ENCODE measurements at regions not wholly inside any gene's neighbourhood (a gene's known extent, or its start where the extent isn't known, plus 50 kb on each side); places are given as distances from the start of the nearest gene placed in this dataset.
"Not testable (repeated sequence)": the region's sequence is repeated elsewhere in the genome, so short reads cannot be mapped to it uniquely, and the experiment has no call there.

DNA sequence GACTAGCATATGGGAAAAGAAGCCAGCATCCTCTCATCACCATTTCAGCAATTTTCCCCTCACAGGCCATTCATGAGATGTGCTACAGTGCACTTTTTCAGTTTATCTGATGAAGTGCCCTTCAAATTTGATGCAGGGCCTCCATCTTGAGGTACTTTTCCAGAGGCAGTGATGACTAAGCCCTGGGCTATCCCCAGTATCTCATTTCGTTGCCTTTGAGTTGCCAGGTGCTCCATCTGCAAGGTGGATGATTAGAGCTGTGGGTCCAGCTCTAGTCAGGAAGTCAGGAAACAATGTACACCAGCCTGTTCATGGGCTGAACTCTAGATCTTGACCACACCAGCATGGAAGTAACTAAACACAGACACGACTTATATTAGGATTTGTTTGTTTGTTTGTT is 425.2 kb downstream of the METTL4 start:
- no peak for DNase-seq

DNA sequence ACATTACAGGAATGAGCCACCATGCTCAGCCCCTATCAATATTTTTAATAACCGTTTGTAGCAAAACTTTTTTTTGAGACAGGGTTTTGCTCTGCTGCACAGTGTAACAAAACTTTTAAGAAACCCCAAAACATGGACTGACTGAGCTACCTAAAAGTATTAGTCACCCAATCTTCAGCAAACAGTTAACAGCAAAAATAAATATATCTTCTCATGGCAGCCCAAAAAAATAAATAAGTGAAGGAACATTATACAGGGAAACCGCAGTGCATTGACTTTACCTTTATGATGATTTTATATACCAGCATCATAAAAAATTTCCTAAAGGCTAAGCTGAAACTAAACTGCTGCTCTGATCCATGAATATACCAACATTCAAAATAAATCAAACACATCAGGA is 424.6 kb downstream of the METTL4 start:
- DNase-seq: no peak

- no peak for DNase-seq
Observed at GRCh38 chr18:2147476-2148230, 423.7 kb downstream of the METTL4 start.

DNA sequence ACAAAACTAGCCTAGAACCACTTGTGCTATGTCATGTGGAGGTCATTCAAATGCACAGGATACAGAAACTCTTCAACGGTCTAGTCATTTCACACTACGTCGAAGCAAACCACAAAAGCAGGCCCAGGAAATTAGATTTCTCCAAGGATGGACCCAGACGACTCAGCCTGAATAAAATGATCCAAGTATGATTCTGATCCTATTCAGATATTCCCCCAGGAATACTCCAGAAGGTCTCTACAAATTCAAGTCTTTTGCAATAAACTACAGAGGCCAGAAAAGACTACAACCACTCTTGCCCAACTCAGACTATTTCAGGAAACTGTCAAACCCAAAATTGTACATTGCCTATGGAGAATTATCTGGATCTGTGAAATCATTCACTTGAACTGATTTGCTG is 422.5 kb downstream of the METTL4 start:
- DNase-seq: no peak

- DNase-seq: no peak
Observed at GRCh38 chr18:2150566-2150965, 420.7 kb downstream of the METTL4 start.

DNA sequence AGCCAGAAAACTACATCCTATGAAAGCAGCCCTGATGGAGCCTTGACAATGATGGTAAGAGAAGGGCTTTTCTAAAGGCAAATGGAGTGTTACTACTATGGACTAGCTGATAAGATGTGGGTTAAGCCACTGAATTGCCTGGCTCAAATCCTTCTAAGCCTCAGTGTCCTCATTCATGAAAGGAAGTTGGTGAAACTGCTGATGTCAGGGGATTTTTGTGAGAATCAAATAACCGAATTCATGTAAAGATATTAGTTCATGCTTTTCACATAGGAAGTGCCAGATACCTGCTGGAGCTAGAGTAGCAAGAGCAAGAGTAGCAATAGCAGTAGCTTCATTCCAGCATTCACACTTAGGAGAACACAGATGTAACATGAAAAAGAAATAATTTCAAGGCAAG is 417.0 kb downstream of the METTL4 start:
- no peak for DNase-seq

DNA sequence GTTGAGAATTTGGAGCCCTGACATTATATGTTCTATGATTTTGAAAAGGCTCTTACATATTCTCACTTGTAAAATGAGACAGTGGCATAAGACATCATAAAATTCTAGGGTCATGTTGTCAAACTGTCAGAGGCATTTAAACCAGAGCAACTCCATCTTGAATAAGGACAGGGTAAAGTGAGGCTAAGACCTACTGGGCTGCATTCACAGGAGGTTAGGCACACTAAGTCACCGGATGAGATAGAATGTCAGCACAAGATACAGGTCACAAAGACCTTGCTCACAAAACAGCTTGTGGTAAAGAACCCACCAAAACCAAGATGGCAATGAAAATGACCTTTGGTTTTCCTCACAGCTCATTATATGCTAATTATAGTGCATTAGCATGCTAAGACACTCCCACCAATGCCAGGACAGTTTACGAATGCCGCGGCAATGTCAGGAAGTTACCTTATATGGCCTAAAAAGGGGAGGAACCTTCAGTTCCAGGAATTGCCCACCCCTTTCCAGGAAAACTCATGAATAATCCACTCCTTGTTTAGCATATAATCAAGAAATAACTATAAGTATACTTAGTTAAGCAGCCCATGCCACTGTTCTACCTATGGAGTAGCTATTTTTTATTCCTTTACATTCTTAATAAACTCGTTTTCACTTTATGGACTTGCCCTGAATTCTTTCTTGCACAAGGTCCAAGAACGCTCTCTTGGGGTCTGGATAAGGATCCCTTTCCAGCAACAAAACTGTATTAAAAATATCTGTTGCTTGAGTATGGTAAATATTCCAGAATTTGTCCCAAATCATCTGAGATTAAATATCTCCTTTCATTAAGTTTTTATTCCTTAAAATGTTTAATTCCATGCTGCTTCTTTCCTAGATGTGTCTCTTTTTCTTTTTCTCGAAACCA is 406.4 kb downstream of the METTL4 start:
- no peak for DNase-seq

- DNase-seq: not testable (repeated sequence)
Observed at GRCh38 chr18:2166876-2167275, 404.4 kb downstream of the METTL4 start.

DNA sequence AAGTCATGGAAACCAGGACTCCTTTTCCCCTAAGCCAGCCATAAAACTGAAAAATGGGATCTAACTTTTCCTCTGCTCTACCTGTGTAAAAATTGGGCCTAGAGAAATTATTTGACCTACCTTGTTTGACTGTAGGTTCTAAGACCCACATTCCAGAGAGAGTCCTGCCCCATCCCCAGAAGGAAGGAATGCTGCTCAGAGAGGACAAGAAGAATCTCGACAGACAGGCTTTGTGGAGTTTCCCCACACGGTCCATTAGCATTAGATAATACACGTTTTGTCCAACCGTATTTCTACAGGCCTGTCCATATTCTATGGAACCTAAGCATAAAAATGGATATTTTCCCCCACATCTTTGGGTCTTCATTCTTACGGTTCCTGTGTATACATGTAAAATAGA is 403.3 kb downstream of the METTL4 start:
- no peak for DNase-seq

DNA sequence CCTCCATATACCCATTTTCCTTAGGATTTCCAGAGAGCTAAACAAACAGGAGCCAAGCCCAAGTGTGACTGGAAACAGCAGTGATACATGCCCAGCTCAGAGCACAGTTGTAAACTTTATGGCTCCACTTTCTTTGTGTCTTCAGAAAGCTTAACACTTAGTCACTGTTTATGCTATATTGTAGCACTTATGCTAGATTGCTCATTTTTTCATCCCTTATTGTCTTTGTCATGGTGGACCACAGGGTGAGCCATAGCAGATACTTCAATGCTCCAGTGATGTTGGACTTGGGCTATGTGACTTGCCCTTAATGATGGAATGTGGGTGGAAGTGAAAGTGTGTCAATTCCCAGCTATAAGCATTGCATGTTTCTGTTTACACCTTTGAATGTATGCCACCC is 401.6 kb downstream of the METTL4 start:
- no peak for DNase-seq

DNA sequence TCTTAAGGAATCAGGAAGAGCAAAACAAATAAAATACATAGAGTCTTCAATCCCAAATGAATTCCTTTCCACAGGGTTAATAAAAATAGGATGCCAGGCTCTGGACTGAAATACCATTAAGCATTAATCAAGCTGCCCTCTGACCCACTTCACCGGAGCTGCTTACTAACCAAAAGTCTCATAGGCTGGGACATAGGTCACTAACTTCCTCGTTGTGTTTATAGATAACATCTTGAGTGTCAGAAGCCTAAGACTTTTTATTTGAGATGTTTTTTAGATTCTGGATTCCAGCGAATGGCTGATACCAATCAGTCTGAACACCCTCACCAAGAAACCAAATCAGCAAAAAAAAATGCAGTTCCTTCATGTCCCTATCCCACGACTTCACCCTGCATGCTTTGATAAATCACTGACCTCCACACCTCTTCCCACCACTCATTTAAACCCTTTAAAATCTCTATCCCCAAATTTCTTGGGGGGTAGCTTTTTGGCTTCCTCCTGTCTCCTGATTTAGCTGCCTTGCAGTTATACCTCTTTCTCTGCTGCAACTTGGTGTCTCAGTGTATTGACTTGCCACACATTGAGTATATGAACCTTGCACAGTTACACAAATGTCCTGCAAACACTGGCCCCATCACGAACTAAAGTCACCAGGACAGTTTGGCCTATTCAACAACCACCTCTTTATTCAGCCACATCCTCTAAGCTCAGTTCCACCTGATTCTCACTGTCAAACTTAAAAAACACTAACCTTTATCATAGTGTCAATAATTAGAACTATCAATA is 399.3 kb downstream of the METTL4 start:
- no peak for DNase-seq

DNA sequence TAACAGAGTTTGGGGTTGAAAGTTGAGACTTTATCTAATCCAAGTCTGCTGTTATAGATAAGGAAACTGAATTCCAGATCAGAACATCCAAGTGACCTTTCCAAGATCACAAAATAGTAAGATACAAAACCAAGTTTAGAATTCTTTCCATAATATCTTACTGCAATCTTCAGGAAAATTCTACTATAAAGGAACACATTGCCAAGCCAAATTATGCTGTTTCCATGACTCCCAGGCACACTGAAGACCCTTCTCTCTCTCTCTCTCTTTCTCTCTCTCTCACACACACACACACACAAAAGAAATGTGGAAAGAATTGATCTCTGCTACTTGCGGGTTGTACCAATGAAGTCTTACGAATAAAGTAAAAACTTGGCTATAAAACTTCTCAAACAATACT is 398.4 kb downstream of the METTL4 start:
- DNase-seq: no peak

- DNase-seq: no peak
Observed at GRCh38 chr18:2173486-2173885, 397.8 kb downstream of the METTL4 start.

- no peak for DNase-seq
Observed at GRCh38 chr18:2178036-2178435, 393.3 kb downstream of the METTL4 start.

- no peak for DNase-seq
Observed at GRCh38 chr18:2179498-2180183, 391.7 kb downstream of the METTL4 start.

- no peak for DNase-seq
Observed at GRCh38 chr18:2180586-2180985, 390.7 kb downstream of the METTL4 start.

DNA sequence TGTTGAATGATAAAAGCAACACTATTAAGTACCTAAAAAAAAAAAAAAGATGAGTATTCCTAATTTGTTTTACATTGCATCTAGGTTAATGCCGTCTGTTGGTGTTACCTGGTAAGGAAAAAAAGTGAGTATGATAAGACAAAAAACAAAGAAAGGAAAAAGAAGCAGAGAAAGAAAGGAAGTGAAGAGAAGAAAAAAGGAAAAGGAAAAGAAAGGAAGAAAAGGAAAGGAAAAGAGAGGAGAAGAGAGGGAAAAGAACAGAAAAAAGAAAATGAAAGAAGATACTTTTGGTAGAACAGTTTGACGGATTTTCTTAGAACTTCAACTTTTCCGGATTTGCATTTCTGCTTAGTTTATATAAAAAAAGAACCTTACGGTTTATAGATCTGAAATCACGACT is 387.9 kb downstream of the METTL4 start:
- no peak for DNase-seq

GRCh38 chr18:2186967-2187366 is 384.3 kb downstream of the METTL4 start:
- DNase-seq: no peak

- DNase-seq: no peak
Observed at GRCh38 chr18:2188258-2188657, 383.0 kb downstream of the METTL4 start.

DNA sequence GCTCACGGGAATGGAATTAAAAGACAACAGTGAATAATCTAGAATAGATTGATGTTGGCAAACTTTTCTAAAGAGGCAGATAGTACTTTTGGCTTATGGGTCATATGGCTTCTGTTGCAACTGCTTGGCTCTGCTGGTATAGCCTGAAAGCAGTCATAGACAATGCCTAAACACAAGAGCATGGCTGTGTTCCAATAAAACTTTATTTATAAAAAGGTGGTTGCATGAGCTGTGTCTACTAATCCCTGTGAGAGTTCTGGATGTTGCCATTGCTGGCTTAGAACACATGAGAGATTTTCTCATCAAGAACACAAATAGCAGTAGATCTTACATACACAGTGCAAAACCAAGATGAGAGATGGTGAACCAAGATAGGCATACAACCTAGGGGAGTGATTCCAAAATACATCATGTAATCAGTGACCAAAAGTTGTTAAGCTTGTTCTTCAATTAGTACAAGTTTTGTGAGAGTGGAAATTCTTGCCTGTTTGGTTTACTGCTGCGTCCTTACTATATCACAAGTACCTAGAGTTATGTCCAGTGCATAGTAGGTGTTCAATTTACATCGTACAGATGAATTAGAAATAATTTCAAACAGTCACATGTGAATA is 380.0 kb downstream of the METTL4 start:
- no peak for DNase-seq

DNA sequence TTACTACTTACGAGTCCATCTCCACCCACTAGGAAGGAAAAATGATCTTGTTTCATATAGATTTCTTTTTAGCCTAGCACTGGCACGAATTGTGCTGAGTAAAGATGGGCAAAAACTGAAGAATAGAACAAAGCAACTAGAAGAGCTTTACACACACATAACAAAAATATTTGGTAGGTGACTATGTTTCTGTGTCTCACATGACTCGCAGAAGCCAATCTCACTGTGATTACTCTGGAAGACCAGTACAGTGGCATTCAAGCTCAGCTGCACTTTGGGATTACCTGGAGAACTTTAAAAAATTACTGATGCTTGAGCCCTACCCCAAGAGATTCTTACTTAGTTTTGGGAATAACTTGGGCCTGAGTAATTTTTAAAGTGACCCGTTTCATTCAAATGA is 378.7 kb downstream of the METTL4 start:
- no peak for DNase-seq

DNA sequence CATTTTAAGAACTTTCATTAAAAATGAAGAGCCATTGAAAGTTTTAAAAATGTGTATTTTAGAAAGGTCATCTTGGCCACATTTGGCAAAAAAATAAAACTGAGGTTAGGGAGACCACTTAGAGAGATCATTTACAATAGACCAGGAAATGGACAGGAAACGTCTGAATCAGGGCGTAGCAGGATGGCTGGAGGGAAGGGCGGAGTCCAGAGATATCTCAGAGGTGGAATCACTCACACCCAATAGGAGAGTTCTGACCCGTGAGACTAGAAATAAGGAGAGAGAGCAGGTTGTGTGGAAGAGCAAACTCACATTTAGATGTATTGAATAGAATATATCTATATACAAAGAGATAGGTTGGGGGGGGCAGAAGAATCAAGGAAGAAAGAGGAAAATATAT is 373.4 kb downstream of the METTL4 start:
- DNase-seq: no peak
